MM.1S (cell line): ENCODE measurements at regions not wholly inside any gene's neighbourhood (a gene's known extent, or its start where the extent isn't known, plus 50 kb on each side); places are given as distances from the start of the nearest gene placed in this dataset.

Experiments used
- CTCF ChIP-seq: fragments of 300-600 bp; sonication (generic); IDR thresholded peaks from 2 replicates; pipeline ENCODE4 v1.5.1; 2016; ENCODE audit warnings: antibody characterized with exemption, low read length, mixed read lengths
- EZH2 ChIP-seq: fragments of 300-600 bp; sonication (generic); optimal IDR thresholded peaks from 2 replicates; pipeline ENCODE3; 2017; ENCODE audit warnings: low read depth, mild to moderate bottlenecking, antibody characterized with exemption, low read length, mixed read lengths

- TF ChIP-seq CTCF (no peak), EZH2 (no peak)
These were observed 646.8 kb downstream of the C12orf50 start for GRCh38 chr12:87382436-87382835.
